ENCODE measurements at regions not wholly inside any gene's neighbourhood (a gene's known extent, or its start where the extent isn't known, plus 50 kb on each side); places are given as distances from the start of the nearest gene placed in this dataset.

GRCh38 chr3:159565313-159565712, 423.3 kb upstream of the IL12A start:
- no peaks in the 10 kb centered on the region for H3K36me3 ChIP-seq (ENCODE audit: control insufficient read depth in 1 of 2, insufficient read depth in 2 of 2, low read length in 2 of 2)
- BruUV-seq (replicated peaks) = no TSS peak
- ChIA-PET CTCF (no interaction called here), POLR2A (no interaction called here), RAD21 (ENCODE audit: low non-redundant PET in 1 of 2, low total read pairs in 2 of 2, uncharacterized antibody in 2 of 2, unreplicated experiment in 2 of 2) (no interaction called here)
- no peak for TF ChIP-seq SIN3A (IDR thresholded peaks at IDR 0.05; ENCODE audit: low read depth)
- no peak for TF ChIP-seq ZBTB33 (IDR thresholded peaks at IDR 0.05; ENCODE audit: extremely low read depth, insufficient replicate concordance, low read length)
- TF ChIP-seq CBX3 (IDR thresholded peaks at IDR 0.05; ENCODE audit: low read depth) = no peak
- TF ChIP-seq CTCF (IDR thresholded peaks at IDR 0.05 in 2 of 3, conservative IDR thresholded peaks at IDR 0.05 in 1 of 3; ENCODE audit: borderline replicate concordance in 1 of 3, insufficient read depth in 1 of 3, low read depth in 2 of 3, low read length in 2 of 3) = peak in 1 of 3 experiments; percentile 32; a peak in 1 of 6 replicates
- no peak overlapping the region for H3K9ac ChIP-seq (ENCODE audit: low read length)
- no peak overlapping the region for H3K27ac ChIP-seq (ENCODE audit: low read depth, low read length)
- DNase-seq (ENCODE audit: low read depth, low spot score) = no peak
- H3K9me3 ChIP-seq (ENCODE audit: control insufficient read depth in 1 of 2, insufficient read depth in 1 of 2, low read depth in 1 of 2, low read length in 2 of 2) = no peaks in the 10 kb centered on the region
- no peaks in the 10 kb centered on the region for H4K20me1 ChIP-seq (ENCODE audit: insufficient read depth)
- 0 out of 2 replicates have a peak, but pooled peaks cover 3% of the 10 kb centered on the region for H3K27me3 ChIP-seq (ENCODE audit: insufficient read depth, low read length)
- no peaks in the 10 kb centered on the region for H3K79me2 ChIP-seq (ENCODE audit: insufficient read depth, low read length)
- intact Hi-C loops (cut with micrococcal nuclease) = no loop called here
- no peaks in the 10 kb centered on the region for H3K4me1 ChIP-seq (ENCODE audit: control insufficient read depth in 1 of 2, insufficient read depth in 2 of 2, low read length in 2 of 2)
- H2AFZ ChIP-seq (ENCODE audit: low read depth, low read length, poor library complexity, severe bottlenecking) = no peak overlapping the region
- H3K4me2 ChIP-seq (ENCODE audit: low read length) = no peak overlapping the region
- H3K9me2 ChIP-seq (ENCODE audit: insufficient read depth) = no peaks in the 10 kb centered on the region
- ATAC-seq = peak; percentile 42; the same call in 1 of the 2 replicates
- no peak overlapping the region for H3K4me3 ChIP-seq (replicated peaks in 1 of 2; ENCODE audit: low read depth in 1 of 2, low read length in 2 of 2)

GRCh38 chr3:159583662-159584061, 405.0 kb upstream of the IL12A start:
- no peaks in the 10 kb centered on the region for H3K79me2 ChIP-seq (ENCODE audit: insufficient read depth, low read length)
- H4K20me1 ChIP-seq (ENCODE audit: insufficient read depth) = no peaks in the 10 kb centered on the region
- H3K9me3 ChIP-seq (ENCODE audit: control insufficient read depth in 1 of 2, insufficient read depth in 1 of 2, low read depth in 1 of 2, low read length in 2 of 2) = no peaks in the 10 kb centered on the region
- H3K9ac ChIP-seq (ENCODE audit: low read length) = no peak overlapping the region
- H3K4me2 ChIP-seq (ENCODE audit: low read length) = no peak overlapping the region
- H3K4me1 ChIP-seq (ENCODE audit: control insufficient read depth in 1 of 2, insufficient read depth in 2 of 2, low read length in 2 of 2) = no peaks in the 10 kb centered on the region
- POLR2A ChIA-PET = no interaction called here
- no peak overlapping the region for H3K27ac ChIP-seq (ENCODE audit: low read depth, low read length)
- no peak for DNase-seq (ENCODE audit: low read depth, low spot score)
- no peaks in the 10 kb centered on the region for H3K9me2 ChIP-seq (ENCODE audit: insufficient read depth)
- BruUV-seq (replicated peaks) = no TSS peak
- intact Hi-C loops (cut with micrococcal nuclease) = loop anchor here (10.0 kb wide), 1 partner anchor 739 kb away; no protein-coding TSS in a partner anchor
- RAD21 ChIA-PET (ENCODE audit: low non-redundant PET in 1 of 2, low total read pairs in 2 of 2, uncharacterized antibody in 2 of 2, unreplicated experiment in 2 of 2) = no interaction called here
- H3K27me3 ChIP-seq (ENCODE audit: insufficient read depth, low read length) = no peaks in the 10 kb centered on the region
- no peak for ATAC-seq
- H3K4me3 ChIP-seq (replicated peaks in 1 of 2; ENCODE audit: low read depth in 1 of 2, low read length in 2 of 2) = no peak overlapping the region
- no peak overlapping the region for H2AFZ ChIP-seq (ENCODE audit: low read depth, low read length, poor library complexity, severe bottlenecking)
- no peaks in the 10 kb centered on the region for H3K36me3 ChIP-seq (ENCODE audit: control insufficient read depth in 1 of 2, insufficient read depth in 2 of 2, low read length in 2 of 2)
- CTCF ChIA-PET = no interaction called here
- TF ChIP-seq ZFX (IDR thresholded peaks at IDR 0.05) = no peak
- TF ChIP-seq EZH2 (IDR thresholded peaks at IDR 0.05) = no peak
- TF ChIP-seq POLR2AphosphoS5 (IDR thresholded peaks at IDR 0.05; ENCODE audit: low read depth, low read length) = no peak
- TF ChIP-seq ATF3 (IDR thresholded peaks at IDR 0.05) = no peak
- TF ChIP-seq CEBPB (IDR thresholded peaks at IDR 0.05; ENCODE audit: low read depth) = no peak
- TF ChIP-seq SIN3A (IDR thresholded peaks at IDR 0.05; ENCODE audit: low read depth) = no peak
- TF ChIP-seq CBX3 (IDR thresholded peaks at IDR 0.05; ENCODE audit: low read depth) = no peak
- TF ChIP-seq JUND (IDR thresholded peaks at IDR 0.05) = no peak
- no peak for TF ChIP-seq YY1 (IDR thresholded peaks at IDR 0.05; ENCODE audit: extremely low read depth, insufficient replicate concordance, low read depth, low read length)
- TF ChIP-seq CTCF (IDR thresholded peaks at IDR 0.05 in 2 of 3, conservative IDR thresholded peaks at IDR 0.05 in 1 of 3; ENCODE audit: borderline replicate concordance in 1 of 3, insufficient read depth in 1 of 3, low read depth in 2 of 3, low read length in 2 of 3) = no peak
- TF ChIP-seq SRF (IDR thresholded peaks at IDR 0.05; ENCODE audit: low read depth) = no peak
- TF ChIP-seq RAD21 (IDR thresholded peaks at IDR 0.05; ENCODE audit: low read depth) = no peak
- TF ChIP-seq ZNF274 (IDR thresholded peaks at IDR 0.05; ENCODE audit: low read depth, low read length) = no peak

Data from HCT116 (cell line).